SK-N-SH (cell line): ENCODE measurements at regions not wholly inside any gene's neighbourhood (a gene's known extent, or its start where the extent isn't known, plus 50 kb on each side); places are given as distances from the start of the nearest gene placed in this dataset.

Source experiments
- CTCF ChIP-seq: fragments of 200-600 bp; sonication (generic); IDR thresholded peaks from 2 replicates; pipeline ENCODE4 v1.6.1; 2017; ENCODE audit warnings: antibody characterized with exemption, mild to moderate bottlenecking, moderate library complexity
- SMC3 ChIP-seq: IDR thresholded peaks from 2 replicates; pipeline ENCODE4 v1.6.1; 2012; ENCODE audit warnings: low read depth, low read length, improper control_type of control experiment
- YY1 ChIP-seq: IDR thresholded peaks from 2 replicates; pipeline ENCODE4 v1.4.0; 2012; ENCODE audit warnings: low read depth, mild to moderate bottlenecking

DNA sequence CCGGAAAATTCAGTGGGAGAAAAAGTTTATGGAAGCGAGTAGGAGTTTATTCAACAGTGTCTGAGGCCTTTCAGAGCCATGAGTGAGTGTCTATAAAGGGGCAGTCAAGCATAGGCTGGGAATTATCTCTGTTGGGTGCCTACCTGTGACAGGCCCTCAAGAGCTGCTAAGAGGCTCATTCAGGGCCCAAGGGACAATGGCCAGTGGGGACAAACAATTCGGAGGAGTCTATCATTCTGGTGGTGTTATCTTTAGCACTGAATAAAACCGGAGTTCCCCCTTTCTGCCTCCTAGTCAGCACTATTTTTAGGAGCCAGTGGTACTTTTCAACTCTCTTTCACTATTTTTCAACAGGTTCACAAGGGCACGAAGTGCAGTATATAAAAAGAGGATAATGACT, 89.5 kb upstream of the HTATIP2 start:
- TF ChIP-seq CTCF (no peak), SMC3 (no peak), YY1 (no peak)
